ENCODE measurements at regions not wholly inside any gene's neighbourhood (a gene's known extent, or its start where the extent isn't known, plus 50 kb on each side); places are given as distances from the start of the nearest gene placed in this dataset.
"Not testable (repeated sequence)": the region's sequence is repeated elsewhere in the genome, so short reads cannot be mapped to it uniquely, and the experiment has no call there.

DNA sequence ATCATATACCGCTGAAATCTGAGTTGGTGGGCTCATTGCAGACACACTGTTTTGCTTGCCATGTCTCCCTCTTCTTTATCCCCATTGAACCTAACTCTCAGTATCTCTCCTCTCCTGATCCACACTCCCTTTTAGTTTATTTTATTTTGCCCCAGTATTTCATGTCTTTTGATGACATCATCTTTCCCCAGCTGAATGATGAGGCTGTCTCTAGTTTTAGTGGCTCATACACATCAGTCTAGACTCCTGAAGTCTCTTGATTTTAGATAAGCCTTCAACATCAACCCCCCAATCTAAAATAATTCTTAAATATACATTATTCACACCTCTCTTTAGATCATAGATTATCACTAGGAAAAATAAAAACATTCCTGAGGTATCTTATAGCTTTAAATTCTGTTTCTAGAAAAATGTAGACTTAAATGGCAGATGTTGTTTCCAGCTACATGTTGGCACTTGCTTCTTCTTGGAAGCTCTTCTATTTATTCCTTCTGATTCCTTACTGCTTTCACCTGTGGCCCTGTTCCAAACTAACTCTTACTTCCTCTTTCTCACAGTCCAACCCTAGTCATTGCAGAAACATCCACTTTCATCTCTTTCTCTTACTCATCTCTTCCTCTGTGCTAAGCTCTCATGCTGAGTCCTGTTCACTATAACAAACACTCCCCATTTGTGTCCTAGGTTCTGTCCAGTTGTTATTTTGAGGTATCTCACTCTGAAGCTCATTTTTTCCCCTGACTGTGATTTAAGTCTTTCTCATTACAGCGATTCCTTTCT lies 191.9 kb upstream of the SLC35B3 start:
- TF ChIP-seq, protein P1, sequence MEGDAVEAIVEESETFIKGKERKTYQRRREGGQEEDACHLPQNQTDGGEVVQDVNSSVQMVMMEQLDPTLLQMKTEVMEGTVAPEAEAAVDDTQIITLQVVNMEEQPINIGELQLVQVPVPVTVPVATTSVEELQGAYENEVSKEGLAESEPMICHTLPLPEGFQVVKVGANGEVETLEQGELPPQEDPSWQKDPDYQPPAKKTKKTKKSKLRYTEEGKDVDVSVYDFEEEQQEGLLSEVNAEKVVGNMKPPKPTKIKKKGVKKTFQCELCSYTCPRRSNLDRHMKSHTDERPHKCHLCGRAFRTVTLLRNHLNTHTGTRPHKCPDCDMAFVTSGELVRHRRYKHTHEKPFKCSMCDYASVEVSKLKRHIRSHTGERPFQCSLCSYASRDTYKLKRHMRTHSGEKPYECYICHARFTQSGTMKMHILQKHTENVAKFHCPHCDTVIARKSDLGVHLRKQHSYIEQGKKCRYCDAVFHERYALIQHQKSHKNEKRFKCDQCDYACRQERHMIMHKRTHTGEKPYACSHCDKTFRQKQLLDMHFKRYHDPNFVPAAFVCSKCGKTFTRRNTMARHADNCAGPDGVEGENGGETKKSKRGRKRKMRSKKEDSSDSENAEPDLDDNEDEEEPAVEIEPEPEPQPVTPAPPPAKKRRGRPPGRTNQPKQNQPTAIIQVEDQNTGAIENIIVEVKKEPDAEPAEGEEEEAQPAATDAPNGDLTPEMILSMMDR (conservative IDR thresholded peaks at IDR 0.05; ENCODE audit: low read length), result no peak
- H3K4me3 ChIP-seq (ENCODE audit: low read length), result no peak overlapping the region
- no peak for DNase-seq (ENCODE audit: low read depth)

DNA sequence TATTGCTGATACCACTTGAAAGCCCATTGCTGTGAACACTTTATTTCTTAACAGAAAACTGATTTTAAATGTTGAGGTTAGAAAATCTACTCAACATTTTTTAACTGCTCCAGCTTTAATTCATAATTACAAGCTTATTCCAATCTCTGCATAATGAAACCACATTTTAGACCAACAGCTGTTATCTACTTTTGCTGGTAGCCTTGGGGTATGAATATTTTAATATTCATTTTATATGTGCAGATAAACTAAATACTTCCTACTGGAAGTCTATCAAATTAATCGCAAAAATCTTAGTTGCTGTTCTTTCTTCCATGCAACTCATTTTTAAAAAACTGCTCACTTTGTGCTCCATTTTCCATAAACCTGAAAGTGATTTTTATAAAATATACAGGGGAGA lies 189.3 kb upstream of the SLC35B3 start:
- no peak overlapping the region for H3K4me3 ChIP-seq (ENCODE audit: low read length)
- TF ChIP-seq, protein P1 (conservative IDR thresholded peaks at IDR 0.05; ENCODE audit: low read length), result no peak
- DNase-seq (ENCODE audit: low read depth), result no peak

DNA sequence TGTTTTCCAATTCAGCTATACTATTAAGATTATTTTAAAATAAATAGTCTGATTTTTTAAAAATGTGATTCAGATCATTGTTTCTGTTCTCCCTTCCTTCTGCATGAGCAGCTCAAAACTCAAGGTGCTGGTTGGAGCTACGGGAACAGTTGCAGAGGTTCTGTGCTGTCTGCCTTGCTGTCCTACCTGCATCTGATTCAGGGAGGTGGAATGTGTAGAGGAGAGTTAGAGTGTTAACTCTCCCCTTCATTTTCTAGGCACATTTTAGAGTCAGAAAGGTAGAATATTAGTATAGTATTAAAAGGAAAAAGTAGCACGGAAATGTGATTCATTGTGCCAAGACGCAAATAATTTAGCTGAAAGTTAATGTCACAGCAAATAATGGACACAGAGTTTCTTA lies 188.1 kb upstream of the SLC35B3 start:
- TF ChIP-seq, protein P1 (conservative IDR thresholded peaks at IDR 0.05; ENCODE audit: low read length), result no peak
- no peak overlapping the region for H3K4me3 ChIP-seq (ENCODE audit: low read length)
- DNase-seq (ENCODE audit: low read depth), result no peak

DNA sequence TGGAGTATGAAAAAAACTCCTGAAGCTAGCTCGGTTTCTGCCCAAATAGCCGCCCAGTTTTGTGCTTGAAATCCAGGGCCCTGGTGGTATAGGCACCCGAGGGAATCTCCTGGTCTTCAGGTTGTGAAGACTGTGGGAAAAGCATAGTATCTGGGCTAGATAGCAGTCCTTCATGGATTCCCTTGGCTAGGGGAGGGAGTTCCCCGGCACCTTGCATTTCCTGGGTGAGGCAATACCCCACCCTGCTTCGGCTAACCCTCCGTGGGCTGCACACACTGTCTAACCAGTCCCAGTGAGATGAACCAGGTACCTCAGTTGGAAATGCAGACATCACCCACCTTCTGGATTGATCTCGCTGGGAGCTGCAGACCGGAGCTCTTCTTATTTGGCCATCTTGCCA lies 184.5 kb upstream of the SLC35B3 start:
- TF ChIP-seq, protein P1 (conservative IDR thresholded peaks at IDR 0.05; ENCODE audit: low read length), result no peak
- no peak overlapping the region for H3K4me3 ChIP-seq (ENCODE audit: low read length)
- DNase-seq (ENCODE audit: low read depth), result no peak

DNA sequence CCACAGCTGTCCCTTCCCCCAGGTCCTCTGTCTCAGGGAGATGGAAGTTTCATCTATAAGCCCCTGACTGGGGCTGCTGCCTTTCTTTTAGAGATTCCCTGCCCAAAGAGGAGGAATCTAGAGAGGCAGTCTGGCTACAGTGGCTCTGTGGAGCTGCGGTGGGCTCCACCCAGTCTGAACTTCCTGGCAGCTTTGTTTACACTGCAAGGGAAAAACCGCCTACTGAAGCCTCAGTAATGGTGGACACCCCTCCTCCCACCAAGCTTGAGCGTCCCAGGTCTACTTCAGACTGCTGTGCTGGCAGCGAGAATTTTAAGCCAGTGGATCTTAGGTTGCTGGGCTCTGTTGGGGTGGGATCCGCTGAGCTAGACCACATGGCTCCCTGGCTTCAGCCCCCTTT lies 184.1 kb upstream of the SLC35B3 start:
- not testable (repeated sequence) for H3K4me3 ChIP-seq (ENCODE audit: low read length); DNase-seq (ENCODE audit: low read depth)

DNA sequence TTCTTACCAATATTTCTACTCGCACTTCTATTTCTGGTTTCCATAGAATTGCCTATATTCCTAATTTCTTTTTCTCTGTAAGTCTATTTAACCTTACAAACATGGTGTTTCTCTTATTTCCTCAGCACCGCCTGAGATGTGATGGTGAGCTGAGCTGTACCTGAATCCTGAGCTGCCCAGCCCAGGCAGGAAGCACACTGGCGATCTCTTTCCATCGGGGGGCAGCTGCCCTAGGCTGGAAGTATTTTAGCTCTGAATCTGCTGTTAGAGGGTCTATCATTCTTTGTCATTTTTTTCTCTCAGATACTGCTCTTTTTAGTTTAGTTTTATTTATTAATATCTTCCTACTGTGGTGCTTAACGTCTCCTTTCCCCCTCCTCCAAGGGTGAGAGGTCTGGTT lies 173.4 kb upstream of the SLC35B3 start:
- TF ChIP-seq, protein P1 (conservative IDR thresholded peaks at IDR 0.05; ENCODE audit: low read length), result no peak
- DNase-seq (ENCODE audit: low read depth), result no peak
- H3K4me3 ChIP-seq (ENCODE audit: low read length), result no peak overlapping the region

DNA sequence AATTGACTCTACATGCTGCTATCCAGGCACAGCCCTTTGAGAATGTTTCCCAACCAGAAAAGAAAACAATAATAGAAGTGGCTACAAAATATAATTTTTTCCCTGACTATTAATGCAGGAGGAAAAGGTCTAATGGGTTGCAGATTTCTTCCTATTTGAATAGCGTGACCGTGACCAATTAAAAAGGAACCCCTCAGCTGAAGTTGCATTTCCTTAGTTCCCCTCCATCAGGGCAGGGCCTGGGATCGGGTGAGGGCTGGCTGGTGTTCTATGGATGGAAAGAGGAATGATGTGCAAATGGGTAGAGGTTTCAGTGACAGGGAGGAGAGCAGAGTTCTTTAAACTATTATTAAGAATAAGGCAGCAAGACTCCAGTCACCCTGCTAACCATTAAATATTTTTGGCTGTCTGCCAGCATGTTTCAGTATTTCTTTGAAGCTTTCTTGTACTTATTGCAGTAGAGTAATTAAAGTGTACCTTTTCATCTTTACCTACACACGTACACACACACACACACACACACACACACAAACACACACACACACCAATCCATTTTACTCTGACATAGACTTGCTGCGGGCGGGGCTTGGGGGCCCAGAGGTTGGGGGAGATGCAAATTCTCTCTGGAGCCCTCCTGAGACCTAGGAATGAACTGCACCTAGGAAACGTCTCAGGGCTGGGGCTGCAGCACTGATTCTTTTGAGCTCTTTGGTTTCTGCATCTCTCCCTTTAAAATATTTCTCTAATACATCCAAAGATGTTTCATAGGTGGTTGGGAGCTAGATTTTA lies 154.8 kb upstream of the SLC35B3 start:
- no peak for DNase-seq (ENCODE audit: low read depth)

More for the DNA sequence above, 154.8 kb upstream of the SLC35B3 start:
- H3K4me3 ChIP-seq (ENCODE audit: low read length), result no peak overlapping the region
- TF ChIP-seq, protein P1 (conservative IDR thresholded peaks at IDR 0.05; ENCODE audit: low read length), result no peak

Data from AG10803 (cell line).